UCSD-AML1 (cell line): ENCODE measurements at regions not wholly inside any gene's neighbourhood (a gene's known extent, or its start where the extent isn't known, plus 50 kb on each side); places are given as distances from the start of the nearest gene placed in this dataset.

Source experiments
- DNase-seq: peaks from one replicate; lab custom pipeline; 2025; ENCODE audit not compliant: unreplicated experiment; lab: John Stamatoyannopoulos, UW

- no peak for DNase-seq
Measured at GRCh38 chr5:12419075-12419474, 514.8 kb upstream of the CTNND2 start.

GRCh38 chr5:12413585-12413984 is 509.3 kb upstream of the CTNND2 start:
- DNase-seq, result no peak

GRCh38 chr5:12413075-12413474 is 508.8 kb upstream of the CTNND2 start:
- DNase-seq, result no peak

GRCh38 chr5:12399868-12400267 is 495.6 kb upstream of the CTNND2 start:
- no peak for DNase-seq

GRCh38 chr5:12392246-12392645 is 488.0 kb upstream of the CTNND2 start:
- no peak for DNase-seq

GRCh38 chr5:12385095-12385494 is 480.8 kb upstream of the CTNND2 start:
- no peak for DNase-seq

GRCh38 chr5:12384005-12384404 is 479.8 kb upstream of the CTNND2 start:
- DNase-seq, result no peak

GRCh38 chr5:12367973-12368372 is 463.7 kb upstream of the CTNND2 start:
- no peak for DNase-seq

- no peak for DNase-seq
Measured at GRCh38 chr5:12360218-12360617, 456.0 kb upstream of the CTNND2 start.

- no peak for DNase-seq
Measured at GRCh38 chr5:12358371-12359090, 454.3 kb upstream of the CTNND2 start.

- no peak for DNase-seq
Measured at GRCh38 chr5:12357626-12358025, 453.4 kb upstream of the CTNND2 start.

- DNase-seq, result no peak
Measured at GRCh38 chr5:12354686-12355085, 450.4 kb upstream of the CTNND2 start.

GRCh38 chr5:12343558-12343957 is 439.3 kb upstream of the CTNND2 start:
- DNase-seq, result no peak

- DNase-seq, result no peak
Measured at GRCh38 chr5:12335938-12336337, 431.7 kb upstream of the CTNND2 start.

- no peak for DNase-seq
Measured at GRCh38 chr5:12332480-12332879, 428.2 kb upstream of the CTNND2 start.

- DNase-seq, result no peak
Measured at GRCh38 chr5:12330993-12331588, 426.8 kb upstream of the CTNND2 start.

GRCh38 chr5:12330381-12330780 is 426.1 kb upstream of the CTNND2 start:
- DNase-seq, result no peak

- DNase-seq, result no peak
Measured at GRCh38 chr5:12323637-12324229, 419.5 kb upstream of the CTNND2 start.

GRCh38 chr5:12322042-12322441 is 417.8 kb upstream of the CTNND2 start:
- DNase-seq, result no peak

GRCh38 chr5:12320331-12320730 is 416.1 kb upstream of the CTNND2 start:
- no peak for DNase-seq

- no peak for DNase-seq
Measured at GRCh38 chr5:12316812-12317211, 412.6 kb upstream of the CTNND2 start.

- no peak for DNase-seq
Measured at GRCh38 chr5:12315461-12315860, 411.2 kb upstream of the CTNND2 start.

GRCh38 chr5:12313602-12314001 is 409.4 kb upstream of the CTNND2 start:
- DNase-seq, result no peak
